ENCODE measurements at regions not wholly inside any gene's neighbourhood (a gene's known extent, or its start where the extent isn't known, plus 50 kb on each side); places are given as distances from the start of the nearest gene placed in this dataset.
"Not testable (repeated sequence)": the region's sequence is repeated elsewhere in the genome, so short reads cannot be mapped to it uniquely, and the experiment has no call there.

GRCh38 chr7:138169441-138169851 is 93.2 kb downstream of the AKR1D1 start:
- DNase-seq = no peak

- no peak for DNase-seq
Measured at GRCh38 chr7:138170298-138170697, 94.0 kb downstream of the AKR1D1 start.

GRCh38 chr7:138170959-138171703 is 94.9 kb downstream of the AKR1D1 start:
- DNase-seq = no peak

GRCh38 chr7:138173548-138173947 is 97.3 kb downstream of the AKR1D1 start:
- DNase-seq = no peak

- DNase-seq = no peak
Measured at GRCh38 chr7:138176060-138176459, 99.8 kb downstream of the AKR1D1 start.

- DNase-seq = no peak
Measured at GRCh38 chr7:138184191-138184590, 107.9 kb downstream of the AKR1D1 start.

GRCh38 chr7:138185132-138185908 is 109.1 kb downstream of the AKR1D1 start:
- no peak for DNase-seq

GRCh38 chr7:138186951-138187351 is 110.7 kb downstream of the AKR1D1 start:
- no peak for DNase-seq

GRCh38 chr7:138188290-138188858 is 112.1 kb downstream of the AKR1D1 start:
- DNase-seq = no peak

GRCh38 chr7:138194567-138194966 is 118.3 kb downstream of the AKR1D1 start:
- no peak for DNase-seq

- no peak for DNase-seq
Measured at GRCh38 chr7:138195151-138195571, 118.9 kb downstream of the AKR1D1 start.

GRCh38 chr7:138196503-138196946 is 120.3 kb downstream of the AKR1D1 start:
- DNase-seq = not testable (repeated sequence)

GRCh38 chr7:138196971-138197896 is 121.0 kb downstream of the AKR1D1 start:
- DNase-seq = no peak

- DNase-seq = no peak
Measured at GRCh38 chr7:138204285-138204981, 128.2 kb downstream of the AKR1D1 start.

GRCh38 chr7:138204982-138205298 is 128.7 kb downstream of the AKR1D1 start:
- no peak for DNase-seq

- DNase-seq = no peak
Measured at GRCh38 chr7:138205614-138206150, 129.4 kb downstream of the AKR1D1 start.

- DNase-seq = no peak
Measured at GRCh38 chr7:138207555-138207971, 131.3 kb downstream of the AKR1D1 start.

- DNase-seq = no peak
Measured at GRCh38 chr7:138208142-138208570, 131.9 kb downstream of the AKR1D1 start.

GRCh38 chr7:138208864-138209263 is 132.6 kb downstream of the AKR1D1 start:
- DNase-seq = no peak

- no peak for DNase-seq
Measured at GRCh38 chr7:138212314-138212713, 136.1 kb downstream of the AKR1D1 start.

- DNase-seq = no peak
Measured at GRCh38 chr7:138214926-138215325, 138.7 kb downstream of the AKR1D1 start.

GRCh38 chr7:138220321-138220720 is 144.1 kb downstream of the AKR1D1 start:
- not testable (repeated sequence) for DNase-seq

Measured in NCI-H187 treated with DMSO at 0.1 percent for 48 hours (cell line).